Skeletal muscle satellite cell (primary cell): ENCODE measurements at regions not wholly inside any gene's neighbourhood (a gene's known extent, or its start where the extent isn't known, plus 50 kb on each side); places are given as distances from the start of the nearest gene placed in this dataset.
"Not testable (repeated sequence)": the region's sequence is repeated elsewhere in the genome, so short reads cannot be mapped to it uniquely, and the experiment has no call there.

Experiments used
- H3K27me3 ChIP-seq: 2 replicates; pipeline ENCODE4 v1.7.0; 2013; ENCODE audit warnings: low read length; ENCODE audit not compliant: control insufficient read depth, insufficient read depth
- H3K36me3 ChIP-seq: 2 replicates; pipeline ENCODE4 v1.7.0; 2013; ENCODE audit warnings: mild to moderate bottlenecking, control low read depth, low read length; ENCODE audit not compliant: insufficient read depth
- H3K4me1 ChIP-seq: 2 replicates; pipeline ENCODE4 v1.7.0; 2013; ENCODE audit warnings: low read length; ENCODE audit not compliant: control insufficient read depth, insufficient read depth
- H3K4me2 ChIP-seq: 2 replicates; pipeline ENCODE4 v1.7.0; 2013; ENCODE audit warnings: mild to moderate bottlenecking, low read length
- H3K4me3 ChIP-seq: 2 replicates; pipeline ENCODE4 v1.7.0; 2013; ENCODE audit warnings: low read length
- H3K9ac ChIP-seq: 2 replicates; pipeline ENCODE4 v1.7.0; 2013; ENCODE audit warnings: mild to moderate bottlenecking, low read depth, low read length, moderate library complexity
- H3K9me3 ChIP-seq: replicated peaks from 2 replicates; pipeline ENCODE4 v1.7.0; 2013; ENCODE audit warnings: mild to moderate bottlenecking, control low read depth, low read length

GRCh38 chr3:147521646-147522045 lies 112.5 kb downstream of the ZIC1 start:
- Histone ChIP-seq H3K4me1 (peaks cover 13% of the 10 kb centered on the region), H3K4me2 (no peak overlapping the region), H3K9ac (no peak overlapping the region), H3K4me3 (no peak overlapping the region), H3K27me3 (no peaks in the 10 kb centered on the region), H3K9me3 (no peaks in the 10 kb centered on the region), H3K36me3 (no peaks in the 10 kb centered on the region)

- not testable (repeated sequence) for H3K36me3 ChIP-seq, H3K4me3 ChIP-seq, H3K27me3 ChIP-seq, H3K9ac ChIP-seq, H3K9me3 ChIP-seq, H3K4me2 ChIP-seq
- H3K4me1 ChIP-seq, result peaks cover 13% of the 10 kb centered on the region
Observed at GRCh38 chr3:147522780-147523179, 113.6 kb downstream of the ZIC1 start.

GRCh38 chr3:147529551-147529950 lies 120.4 kb downstream of the ZIC1 start:
- H3K4me2 ChIP-seq, result no peak overlapping the region
- no peaks in the 10 kb centered on the region for H3K36me3 ChIP-seq
- no peaks in the 10 kb centered on the region for H3K9me3 ChIP-seq
- H3K4me3 ChIP-seq, result no peak overlapping the region
- H3K4me1 ChIP-seq, result no peaks in the 10 kb centered on the region
- H3K9ac ChIP-seq, result no peak overlapping the region
- H3K27me3 ChIP-seq, result no peaks in the 10 kb centered on the region

- Histone ChIP-seq H3K4me3 (no peak overlapping the region), H3K4me1 (no peaks in the 10 kb centered on the region), H3K4me2 (no peak overlapping the region), H3K27me3 (no peaks in the 10 kb centered on the region), H3K9ac (no peak overlapping the region), H3K36me3 (no peaks in the 10 kb centered on the region), H3K9me3 (peaks cover 7% of the 10 kb centered on the region)
Observed at GRCh38 chr3:147538034-147538433, 128.9 kb downstream of the ZIC1 start.

DNA sequence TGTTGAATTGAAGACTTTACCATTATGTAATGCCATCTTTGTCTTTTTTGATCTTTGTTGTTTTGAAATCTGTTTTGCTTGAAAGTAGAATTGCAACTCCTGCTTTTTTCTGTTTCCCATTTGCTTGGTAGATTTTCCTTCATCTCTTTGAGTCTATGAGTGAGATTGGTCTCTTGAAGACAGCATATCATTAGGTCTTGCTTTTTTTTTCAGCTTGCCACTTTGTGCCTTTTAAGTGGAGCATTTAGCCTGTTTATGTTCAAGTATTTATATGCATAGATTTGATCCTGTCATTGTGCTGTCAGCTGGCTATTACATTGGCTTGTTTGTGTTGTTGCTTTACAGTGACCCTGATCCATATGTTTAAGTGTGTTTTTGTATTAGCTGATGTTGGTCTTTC lies 131.8 kb downstream of the ZIC1 start:
- Histone ChIP-seq H3K4me1 (no peaks in the 10 kb centered on the region), H3K9ac (no peak overlapping the region), H3K4me2 (no peak overlapping the region), H3K4me3 (no peak overlapping the region), H3K9me3 (peaks cover 7% of the 10 kb centered on the region), H3K36me3 (no peaks in the 10 kb centered on the region), H3K27me3 (no peaks in the 10 kb centered on the region)

- H3K4me2 ChIP-seq, result no peak overlapping the region
- H3K9me3 ChIP-seq, result peaks cover 7% of the 10 kb centered on the region
- no peak overlapping the region for H3K9ac ChIP-seq
- H3K27me3 ChIP-seq, result no peaks in the 10 kb centered on the region
- H3K4me1 ChIP-seq, result no peaks in the 10 kb centered on the region
- no peaks in the 10 kb centered on the region for H3K36me3 ChIP-seq
- no peak overlapping the region for H3K4me3 ChIP-seq
Observed at GRCh38 chr3:147544290-147544689, 135.1 kb downstream of the ZIC1 start.

- H3K4me3 ChIP-seq, result no peak overlapping the region
- no peaks in the 10 kb centered on the region for H3K36me3 ChIP-seq
- no peaks in the 10 kb centered on the region for H3K27me3 ChIP-seq
- H3K9me3 ChIP-seq, result no peaks in the 10 kb centered on the region
- no peak overlapping the region for H3K4me2 ChIP-seq
- H3K9ac ChIP-seq, result no peak overlapping the region
- H3K4me1 ChIP-seq, result no peaks in the 10 kb centered on the region
Observed at GRCh38 chr3:147551491-147551890, 142.3 kb downstream of the ZIC1 start.

DNA sequence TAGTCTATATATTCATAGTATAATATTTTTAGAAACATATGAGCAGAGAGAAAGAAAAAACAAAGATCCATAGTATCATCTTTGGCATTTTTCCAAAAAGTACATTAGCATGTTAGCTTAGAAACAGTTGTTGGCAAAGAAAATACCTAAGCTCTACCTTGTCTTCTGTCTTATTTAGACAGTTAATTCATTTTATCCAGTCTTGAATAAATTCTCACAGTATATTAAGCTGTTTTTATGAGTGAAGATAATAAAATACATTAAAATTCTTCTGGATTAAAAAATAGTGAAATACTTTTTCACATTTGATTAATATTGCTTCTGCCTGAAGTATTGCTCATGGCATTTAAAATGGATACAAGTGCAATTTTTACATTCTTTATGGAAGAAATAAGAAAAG lies 145.2 kb downstream of the ZIC1 start:
- Histone ChIP-seq H3K9me3 (no peaks in the 10 kb centered on the region), H3K9ac (no peak overlapping the region), H3K4me1 (no peaks in the 10 kb centered on the region), H3K27me3 (no peaks in the 10 kb centered on the region), H3K36me3 (no peaks in the 10 kb centered on the region), H3K4me2 (no peak overlapping the region), H3K4me3 (no peak overlapping the region)

DNA sequence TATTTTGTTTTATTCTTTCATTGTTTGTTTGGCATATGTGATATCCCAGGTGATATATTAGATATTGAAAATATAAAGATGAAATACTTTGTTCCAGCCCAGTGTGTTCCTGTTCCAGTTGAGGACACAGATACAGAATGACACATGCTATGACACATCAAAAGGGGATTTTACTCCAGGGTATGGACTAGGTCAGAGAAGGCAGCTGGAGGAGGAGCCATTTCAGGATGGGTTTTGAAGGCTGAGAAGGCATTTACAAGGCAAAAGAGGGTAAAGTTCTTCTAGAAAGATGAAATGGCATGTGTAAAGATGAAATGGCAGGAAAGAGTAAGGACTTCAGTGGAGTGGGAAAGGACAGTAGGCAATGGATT lies 163.8 kb downstream of the ZIC1 start:
- no peaks in the 10 kb centered on the region for H3K9me3 ChIP-seq
- no peak overlapping the region for H3K4me3 ChIP-seq
- H3K4me2 ChIP-seq, result no peak overlapping the region
- H3K27me3 ChIP-seq, result no peaks in the 10 kb centered on the region
- H3K4me1 ChIP-seq, result no peaks in the 10 kb centered on the region
- H3K9ac ChIP-seq, result no peak overlapping the region
- no peaks in the 10 kb centered on the region for H3K36me3 ChIP-seq

- H3K9ac ChIP-seq, result no peak overlapping the region
- no peaks in the 10 kb centered on the region for H3K9me3 ChIP-seq
- no peaks in the 10 kb centered on the region for H3K4me1 ChIP-seq
- no peaks in the 10 kb centered on the region for H3K36me3 ChIP-seq
- H3K27me3 ChIP-seq, result no peaks in the 10 kb centered on the region
- no peak overlapping the region for H3K4me2 ChIP-seq
- H3K4me3 ChIP-seq, result no peak overlapping the region
Observed at GRCh38 chr3:147574621-147575020, 165.5 kb downstream of the ZIC1 start.

DNA sequence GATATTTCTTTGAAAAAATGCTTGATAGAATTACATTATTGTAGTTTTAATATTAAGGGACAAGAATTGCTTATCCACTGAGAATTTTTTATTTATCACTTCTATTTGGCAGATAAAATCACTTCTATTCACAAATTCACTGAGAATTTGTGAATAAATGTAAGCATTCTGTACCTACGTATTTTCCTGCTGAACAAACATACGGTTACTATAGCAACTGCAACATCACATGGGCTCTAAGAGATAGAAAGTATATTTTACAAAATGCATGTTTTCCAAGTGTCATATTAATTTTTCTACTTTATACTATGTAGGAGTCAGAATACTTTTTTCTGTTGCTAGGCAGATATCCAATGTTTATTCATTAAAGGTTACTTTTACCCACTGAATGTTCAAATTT lies 166.2 kb downstream of the ZIC1 start:
- no peaks in the 10 kb centered on the region for H3K36me3 ChIP-seq
- H3K4me1 ChIP-seq, result no peaks in the 10 kb centered on the region
- H3K4me3 ChIP-seq, result no peak overlapping the region
- no peak overlapping the region for H3K4me2 ChIP-seq
- H3K9ac ChIP-seq, result no peak overlapping the region
- H3K9me3 ChIP-seq, result no peaks in the 10 kb centered on the region
- H3K27me3 ChIP-seq, result no peaks in the 10 kb centered on the region

DNA sequence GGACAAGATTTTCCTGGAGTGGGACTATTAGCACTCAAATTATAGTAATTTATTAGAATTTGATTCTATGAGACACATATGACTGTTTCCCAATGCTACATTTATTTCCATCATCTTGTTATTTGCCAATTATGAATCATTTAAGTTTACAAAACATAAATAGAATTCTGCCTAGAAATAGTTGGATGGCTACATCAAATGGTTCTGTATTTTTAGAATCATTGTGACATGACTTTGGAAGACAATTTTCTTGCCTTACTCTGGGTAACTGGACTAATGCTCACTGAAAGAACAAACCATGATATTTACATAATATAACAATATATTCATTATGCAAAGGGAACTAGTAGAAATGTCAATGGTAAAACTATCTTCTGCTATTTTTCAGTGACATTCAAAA lies 173.5 kb downstream of the ZIC1 start:
- Histone ChIP-seq H3K4me1 (no peaks in the 10 kb centered on the region), H3K4me2 (no peak overlapping the region), H3K4me3 (no peak overlapping the region), H3K9ac (no peak overlapping the region), H3K36me3 (no peaks in the 10 kb centered on the region), H3K27me3 (no peaks in the 10 kb centered on the region), H3K9me3 (no peaks in the 10 kb centered on the region)

- Histone ChIP-seq H3K9ac (no peak overlapping the region), H3K36me3 (no peaks in the 10 kb centered on the region), H3K4me2 (no peak overlapping the region), H3K4me3 (no peak overlapping the region), H3K27me3 (no peaks in the 10 kb centered on the region), H3K9me3 (no peaks in the 10 kb centered on the region), H3K4me1 (no peaks in the 10 kb centered on the region)
Observed at GRCh38 chr3:147589016-147589415, 179.9 kb downstream of the ZIC1 start.
